ENCODE measurements at regions not wholly inside any gene's neighbourhood (a gene's known extent, or its start where the extent isn't known, plus 50 kb on each side); places are given as distances from the start of the nearest gene placed in this dataset.

DNA sequence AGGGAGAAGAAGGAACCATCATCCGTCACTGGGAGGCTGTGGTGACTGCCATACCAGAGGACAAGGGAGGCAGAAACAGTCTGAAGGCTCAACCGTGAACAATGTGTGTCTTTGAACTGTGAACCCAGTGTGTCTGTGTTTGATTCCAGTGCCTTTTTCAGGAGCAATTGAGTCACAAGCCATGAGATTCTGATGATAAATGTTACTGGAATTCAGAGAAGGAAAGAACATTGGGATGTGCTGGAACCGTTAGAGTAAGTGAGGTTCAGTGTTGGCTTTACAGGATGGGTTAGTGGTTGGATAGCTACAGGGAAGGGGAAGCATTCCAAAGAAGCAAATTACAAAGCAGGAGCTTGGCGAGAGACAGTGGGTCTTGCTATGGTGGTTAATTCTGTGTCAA, 464.4 kb downstream of the TRIML1 start:
- Mint-ChIP-seq H3K27ac (no peak overlapping the region), H3K36me3 (ENCODE audit: low read depth) (no peaks in the 10 kb centered on the region), H3K4me3 (no peak overlapping the region), H3K4me1 (no peaks in the 10 kb centered on the region), H3K27me3 (no peaks in the 10 kb centered on the region)
- no peak for ATAC-seq
- H3K9me3 ChIP-seq (ENCODE audit: control insufficient read depth, low read length, poor library complexity, severe bottlenecking): no peaks in the 10 kb centered on the region
- no peak for DNase-seq

DNA sequence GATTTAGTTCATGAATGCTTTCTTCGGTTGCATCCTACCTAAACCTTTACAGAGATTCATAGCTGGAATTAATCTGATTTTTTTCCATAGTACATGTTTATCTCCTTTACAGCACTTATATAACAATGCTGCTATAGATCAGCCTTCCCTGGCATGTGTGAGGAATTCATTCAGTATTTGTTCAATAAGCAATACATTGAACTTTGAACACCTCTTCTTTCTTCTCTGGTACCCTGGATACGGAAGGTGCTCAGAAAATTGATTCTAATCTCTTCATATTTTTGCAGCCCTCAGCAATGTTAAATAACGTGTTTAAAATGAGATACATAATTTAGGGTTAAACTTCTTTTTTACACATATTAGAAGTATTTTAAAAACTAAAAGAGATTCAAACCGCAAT, 467.4 kb downstream of the TRIML1 start:
- Mint-ChIP-seq H3K36me3 (ENCODE audit: low read depth) (no peaks in the 10 kb centered on the region), H3K27me3 (no peaks in the 10 kb centered on the region)
- ATAC-seq: no peak

DNA sequence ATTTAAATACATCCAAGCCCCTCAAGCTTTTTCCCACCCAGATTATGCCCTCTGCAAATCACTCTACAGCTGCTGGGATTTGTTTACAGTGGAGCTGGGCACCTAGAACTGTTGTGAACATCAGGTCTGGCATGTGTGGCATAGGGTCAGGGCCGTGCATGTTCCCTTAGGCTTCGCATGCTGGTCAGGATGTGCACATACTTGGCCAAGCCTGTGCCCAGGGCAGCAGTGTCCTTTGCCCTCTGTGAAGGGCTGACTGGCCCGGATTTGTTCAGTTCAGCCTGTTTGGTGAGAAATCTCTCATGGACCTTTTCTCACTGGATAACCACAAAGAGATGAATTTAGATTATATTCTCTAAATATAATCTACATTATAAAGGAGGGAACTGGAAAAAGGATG, 471.9 kb downstream of the TRIML1 start:
- no peak overlapping the region for H3K27ac Mint-ChIP-seq
- H3K9me3 ChIP-seq (ENCODE audit: control insufficient read depth, low read length, poor library complexity, severe bottlenecking): no peaks in the 10 kb centered on the region
- no peak overlapping the region for H3K4me3 Mint-ChIP-seq
- ATAC-seq (no peak), DNase-seq (no peak)
- no peaks in the 10 kb centered on the region for H3K4me1 Mint-ChIP-seq
- H3K27me3 Mint-ChIP-seq: no peaks in the 10 kb centered on the region
- H3K36me3 Mint-ChIP-seq (ENCODE audit: low read depth): no peaks in the 10 kb centered on the region

More for the DNA sequence above, 467.4 kb downstream of the TRIML1 start:
- no peaks in the 10 kb centered on the region for H3K9me3 ChIP-seq (ENCODE audit: control insufficient read depth, low read length, poor library complexity, severe bottlenecking)
- no peak for DNase-seq
- no peak overlapping the region for H3K27ac Mint-ChIP-seq
- no peak overlapping the region for H3K4me3 Mint-ChIP-seq
- H3K4me1 Mint-ChIP-seq: no peaks in the 10 kb centered on the region

DNA sequence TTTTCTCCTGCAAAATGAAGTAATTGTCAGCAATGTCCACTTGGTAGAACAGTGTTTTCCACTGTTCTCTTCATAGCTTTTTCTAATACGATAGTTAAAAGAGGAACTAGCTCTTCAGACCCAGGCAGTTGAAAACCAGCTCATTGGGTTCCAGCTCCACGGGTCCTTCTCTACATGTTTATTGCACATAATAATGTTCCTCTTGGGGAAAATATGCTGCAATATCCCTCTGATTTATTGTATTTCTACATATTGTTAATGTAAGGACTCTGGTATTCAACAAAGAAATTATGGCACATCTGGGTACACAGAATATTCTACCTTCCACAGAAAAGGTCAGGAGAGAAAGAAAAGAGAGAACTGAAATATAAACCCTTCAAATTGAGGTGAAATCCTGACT, 473.4 kb downstream of the TRIML1 start:
- ATAC-seq (no peak), DNase-seq (no peak)
- H3K4me3 Mint-ChIP-seq: no peak overlapping the region
- H3K27ac Mint-ChIP-seq: no peak overlapping the region
- no peaks in the 10 kb centered on the region for H3K4me1 Mint-ChIP-seq
- H3K9me3 ChIP-seq (ENCODE audit: control insufficient read depth, low read length, poor library complexity, severe bottlenecking): no peaks in the 10 kb centered on the region
- no peaks in the 10 kb centered on the region for H3K36me3 Mint-ChIP-seq (ENCODE audit: low read depth)
- H3K27me3 Mint-ChIP-seq: no peaks in the 10 kb centered on the region

- no peaks in the 10 kb centered on the region for H3K9me3 ChIP-seq (ENCODE audit: control insufficient read depth, low read length, poor library complexity, severe bottlenecking)
- Mint-ChIP-seq H3K27ac (no peak overlapping the region), H3K36me3 (ENCODE audit: low read depth) (no peaks in the 10 kb centered on the region), H3K4me3 (no peak overlapping the region), H3K4me1 (no peaks in the 10 kb centered on the region), H3K27me3 (no peaks in the 10 kb centered on the region)
- ATAC-seq (no peak), DNase-seq (no peak)
Measured at GRCh38 chr4:188613976-188614375, 474.7 kb downstream of the TRIML1 start.

DNA sequence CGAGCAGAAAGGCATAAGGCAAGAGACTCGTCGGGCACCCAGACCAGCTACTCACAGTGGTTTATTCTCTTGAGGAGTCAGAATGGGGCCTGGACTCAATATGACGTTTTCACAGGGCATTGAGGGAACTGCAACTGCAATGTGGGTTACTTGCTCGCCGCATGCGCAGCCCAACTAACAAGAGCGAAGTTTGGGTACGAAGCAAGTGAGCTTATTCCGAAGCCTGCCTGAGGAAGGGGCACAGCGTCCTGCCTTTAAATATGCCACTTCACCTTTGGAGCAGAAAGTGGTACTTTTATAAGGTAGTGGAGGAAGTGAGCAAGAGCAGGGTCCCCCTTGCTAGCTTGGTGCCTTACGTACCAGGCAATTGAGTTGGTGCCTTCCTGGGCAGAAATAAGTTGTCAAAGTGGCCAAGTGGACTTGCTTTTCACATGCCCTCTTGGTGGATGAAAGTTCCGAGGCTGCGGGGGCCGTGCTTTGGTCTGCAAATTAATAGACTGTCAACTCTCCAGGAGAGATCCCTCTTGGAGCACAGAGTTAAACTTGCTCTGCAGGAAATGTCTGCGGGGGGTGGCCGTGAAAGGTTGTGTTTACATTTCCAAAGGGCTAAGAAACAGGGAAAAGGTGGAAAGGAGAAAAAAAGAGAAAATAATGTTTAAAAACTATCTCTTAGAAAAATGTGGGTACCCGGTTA, 480.4 kb downstream of the TRIML1 start:
- Mint-ChIP-seq H3K27me3 (no peaks in the 10 kb centered on the region), H3K36me3 (ENCODE audit: low read depth) (no peaks in the 10 kb centered on the region), H3K27ac (no peak overlapping the region), H3K4me1 (no peaks in the 10 kb centered on the region), H3K4me3 (no peak overlapping the region)
- ATAC-seq (no peak), DNase-seq (no peak)
- no peaks in the 10 kb centered on the region for H3K9me3 ChIP-seq (ENCODE audit: control insufficient read depth, low read length, poor library complexity, severe bottlenecking)

GRCh38 chr4:188620608-188621007, 481.4 kb downstream of the TRIML1 start:
- ATAC-seq (no peak), DNase-seq (no peak)
- Mint-ChIP-seq H3K36me3 (ENCODE audit: low read depth) (no peaks in the 10 kb centered on the region), H3K27ac (no peak overlapping the region), H3K4me3 (no peak overlapping the region), H3K27me3 (no peaks in the 10 kb centered on the region), H3K4me1 (no peaks in the 10 kb centered on the region)
- no peaks in the 10 kb centered on the region for H3K9me3 ChIP-seq (ENCODE audit: control insufficient read depth, low read length, poor library complexity, severe bottlenecking)

- H3K36me3 Mint-ChIP-seq (ENCODE audit: low read depth): no peaks in the 10 kb centered on the region
- no peaks in the 10 kb centered on the region for H3K4me1 Mint-ChIP-seq
- no peak for ATAC-seq
- no peak overlapping the region for H3K4me3 Mint-ChIP-seq
- H3K27me3 Mint-ChIP-seq: no peaks in the 10 kb centered on the region
- DNase-seq: no peak
- no peaks in the 10 kb centered on the region for H3K9me3 ChIP-seq (ENCODE audit: control insufficient read depth, low read length, poor library complexity, severe bottlenecking)
- no peak overlapping the region for H3K27ac Mint-ChIP-seq
Measured at GRCh38 chr4:188623314-188623854, 484.1 kb downstream of the TRIML1 start.

GRCh38 chr4:188624370-188624769, 485.1 kb downstream of the TRIML1 start:
- no peaks in the 10 kb centered on the region for H3K4me1 Mint-ChIP-seq
- H3K36me3 Mint-ChIP-seq (ENCODE audit: low read depth): no peaks in the 10 kb centered on the region
- DNase-seq: no peak
- H3K9me3 ChIP-seq (ENCODE audit: control insufficient read depth, low read length, poor library complexity, severe bottlenecking): no peaks in the 10 kb centered on the region
- ATAC-seq: no peak
- no peaks in the 10 kb centered on the region for H3K27me3 Mint-ChIP-seq
- no peak overlapping the region for H3K27ac Mint-ChIP-seq
- no peak overlapping the region for H3K4me3 Mint-ChIP-seq

- no peaks in the 10 kb centered on the region for H3K9me3 ChIP-seq (ENCODE audit: control insufficient read depth, low read length, poor library complexity, severe bottlenecking)
- ATAC-seq (no peak), DNase-seq (no peak)
- Mint-ChIP-seq H3K27ac (no peak overlapping the region), H3K4me1 (no peaks in the 10 kb centered on the region), H3K36me3 (ENCODE audit: low read depth) (no peaks in the 10 kb centered on the region), H3K4me3 (no peak overlapping the region), H3K27me3 (no peaks in the 10 kb centered on the region)
Measured at GRCh38 chr4:188627892-188628291, 488.7 kb downstream of the TRIML1 start.

DNA sequence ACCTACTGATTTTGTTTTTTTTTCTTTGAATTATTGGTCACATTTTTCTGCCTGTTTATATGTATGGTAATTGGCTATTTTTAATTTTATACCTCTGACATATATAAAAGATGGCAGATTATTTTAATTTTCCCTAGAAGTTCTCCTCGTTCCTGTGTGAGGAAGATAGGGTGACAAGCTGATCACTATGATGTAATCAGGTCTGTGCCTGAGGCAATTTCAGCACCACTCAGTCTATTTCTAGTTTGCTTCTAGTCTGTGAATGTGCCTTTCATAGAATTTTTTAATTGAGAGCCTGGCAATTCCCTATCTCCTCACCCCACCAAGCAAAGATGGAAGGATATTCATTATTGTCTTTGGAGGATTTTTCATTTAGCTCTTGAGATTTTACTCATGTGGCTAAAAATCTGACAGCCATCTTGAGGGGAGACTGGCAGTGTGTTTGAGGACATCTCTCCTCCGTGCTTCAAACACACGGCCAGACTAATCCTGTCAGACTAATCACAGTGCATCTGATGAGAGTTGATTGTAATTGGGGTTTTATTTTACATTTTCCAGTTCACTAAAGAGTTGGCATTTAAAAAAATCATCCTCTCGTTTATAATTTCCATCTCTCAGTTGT, 500.3 kb downstream of the TRIML1 start:
- no peak overlapping the region for H3K4me3 Mint-ChIP-seq
- H3K9me3 ChIP-seq (ENCODE audit: control insufficient read depth, low read length, poor library complexity, severe bottlenecking): no peaks in the 10 kb centered on the region
- no peak for DNase-seq
- no peaks in the 10 kb centered on the region for H3K4me1 Mint-ChIP-seq
- H3K27ac Mint-ChIP-seq: no peak overlapping the region
- no peaks in the 10 kb centered on the region for H3K36me3 Mint-ChIP-seq (ENCODE audit: low read depth)
- no peaks in the 10 kb centered on the region for H3K27me3 Mint-ChIP-seq
- ATAC-seq: no peak

DNA sequence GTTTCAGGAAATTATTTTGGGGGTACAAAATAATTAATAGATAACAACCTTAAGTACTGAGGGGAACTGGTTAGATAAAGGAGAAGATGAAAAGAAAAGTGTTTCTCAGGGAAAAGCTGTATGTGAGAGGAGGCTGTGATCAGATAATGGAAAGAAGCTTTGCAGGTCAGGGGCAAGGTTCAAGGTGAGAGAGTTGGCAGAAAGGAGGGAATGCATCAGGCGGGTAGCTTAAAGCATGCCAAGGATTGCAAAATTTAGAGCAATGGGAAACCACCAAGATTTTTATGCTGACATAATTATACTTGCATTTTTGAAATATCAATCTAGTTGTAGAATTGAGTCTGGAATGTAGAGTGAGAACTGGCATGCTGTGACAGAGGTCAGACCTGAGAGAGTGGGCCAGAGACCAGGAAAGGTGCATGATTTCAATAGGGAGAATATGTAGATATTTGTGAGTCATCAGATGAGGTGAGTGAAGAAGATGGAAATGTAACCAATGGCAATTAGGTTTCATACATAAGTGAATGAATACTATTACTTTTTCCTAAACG, 508.7 kb downstream of the TRIML1 start:
- no peaks in the 10 kb centered on the region for H3K9me3 ChIP-seq (ENCODE audit: control insufficient read depth, low read length, poor library complexity, severe bottlenecking)
- no peak overlapping the region for H3K27ac Mint-ChIP-seq
- H3K27me3 Mint-ChIP-seq: no peaks in the 10 kb centered on the region
- H3K4me3 Mint-ChIP-seq: no peak overlapping the region
- H3K4me1 Mint-ChIP-seq: no peaks in the 10 kb centered on the region
- H3K36me3 Mint-ChIP-seq (ENCODE audit: low read depth): no peaks in the 10 kb centered on the region
- ATAC-seq (no peak), DNase-seq (no peak)

DNA sequence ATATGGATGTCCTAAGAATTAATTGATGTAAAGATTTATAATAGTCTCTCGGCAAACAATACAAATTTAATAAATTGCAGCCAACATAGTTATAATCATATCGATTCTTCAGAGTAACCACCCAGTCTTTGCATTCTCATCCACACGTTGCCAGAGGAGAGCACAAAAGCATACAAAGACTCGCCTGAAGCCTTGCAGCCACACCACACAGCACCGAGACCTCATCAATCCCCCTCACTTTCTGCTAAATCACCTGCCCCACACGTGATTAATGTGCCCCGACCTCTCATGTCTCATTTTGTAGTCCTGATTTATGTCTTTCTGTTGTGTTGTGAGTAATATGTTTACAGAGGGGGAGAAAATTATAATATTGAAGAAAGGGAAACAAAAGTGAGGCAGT, 510.4 kb downstream of the TRIML1 start:
- Mint-ChIP-seq H3K36me3 (ENCODE audit: low read depth) (no peaks in the 10 kb centered on the region), H3K27me3 (no peaks in the 10 kb centered on the region), H3K27ac (no peak overlapping the region), H3K4me1 (no peaks in the 10 kb centered on the region), H3K4me3 (no peak overlapping the region)
- no peak for ATAC-seq
- no peak for DNase-seq
- H3K9me3 ChIP-seq (ENCODE audit: control insufficient read depth, low read length, poor library complexity, severe bottlenecking): no peaks in the 10 kb centered on the region

DNA sequence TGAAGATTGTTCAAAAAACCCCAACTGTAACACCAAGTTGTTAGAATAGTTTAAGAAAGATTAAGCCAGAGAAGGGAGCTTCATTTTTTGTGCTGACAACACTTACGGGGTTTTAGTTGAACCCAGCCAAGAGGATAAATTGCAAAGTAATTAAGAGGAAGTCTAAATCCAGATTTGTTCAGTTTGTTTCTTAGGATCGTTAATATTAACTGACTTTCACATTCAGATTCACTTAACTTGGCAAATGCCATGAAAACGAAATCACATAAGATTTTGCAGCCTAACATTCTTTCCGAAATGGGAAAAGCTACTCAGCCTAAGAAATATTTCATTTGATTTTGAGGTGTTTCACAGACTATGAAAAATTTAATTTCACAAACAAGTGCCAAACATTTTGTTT, 511.3 kb downstream of the TRIML1 start:
- Mint-ChIP-seq H3K4me1 (no peaks in the 10 kb centered on the region), H3K36me3 (ENCODE audit: low read depth) (no peaks in the 10 kb centered on the region), H3K4me3 (no peak overlapping the region), H3K27me3 (no peaks in the 10 kb centered on the region), H3K27ac (no peak overlapping the region)
- DNase-seq (no peak), ATAC-seq (no peak)
- H3K9me3 ChIP-seq (ENCODE audit: control insufficient read depth, low read length, poor library complexity, severe bottlenecking): no peaks in the 10 kb centered on the region

Data from T-helper 17 cell (primary cell).